T-helper 2 cell treated with Interferon-gamma antibody and Interleukin-4, amounts not matched to agents 5 μg/mL and 100 μg/mL, for 36 hours (primary cell): ENCODE measurements at regions not wholly inside any gene's neighbourhood (a gene's known extent, or its start where the extent isn't known, plus 50 kb on each side); places are given as distances from the start of the nearest gene placed in this dataset.

Experiments used
- DNase-seq: peaks from one replicate; pipeline ENCODE4 v3.0.0; 2021; ENCODE audit warnings: low spot score
- H3K27ac Mint-ChIP-seq: one replicate; pipeline ENCODE4 v1.8.0; 2021; ENCODE audit warnings: mild to moderate bottlenecking, mixed read lengths
- H3K27me3 Mint-ChIP-seq: one replicate; pipeline ENCODE4 v1.8.0; 2021; ENCODE audit warnings: low read depth, mixed read lengths
- H3K36me3 Mint-ChIP-seq: one replicate; pipeline ENCODE4 v1.8.0; 2021; ENCODE audit warnings: low read depth, mixed read lengths
- H3K4me1 Mint-ChIP-seq: one replicate; pipeline ENCODE4 v1.8.0; 2021; ENCODE audit warnings: low read depth, mixed read lengths
- H3K4me3 Mint-ChIP-seq: one replicate; pipeline ENCODE4 v1.8.0; 2022; ENCODE audit warnings: mild to moderate bottlenecking, moderate library complexity, mixed read lengths
- H3K9me3 Mint-ChIP-seq: one replicate; pipeline ENCODE4 v1.8.0; 2021; ENCODE audit warnings: mixed read lengths

GRCh38 chr2:2890901-2891300, 486.7 kb downstream of the EIPR1 start:
- Mint-ChIP-seq H3K27ac (no peak overlapping the region), H3K27me3 (peaks cover 3% of the 10 kb centered on the region), H3K36me3 (no peaks in the 10 kb centered on the region), H3K9me3 (no peaks in the 10 kb centered on the region), H3K4me1 (no peaks in the 10 kb centered on the region), H3K4me3 (no peak overlapping the region)
- no peak for DNase-seq

- H3K36me3 Mint-ChIP-seq: no peaks in the 10 kb centered on the region
- no peaks in the 10 kb centered on the region for H3K4me1 Mint-ChIP-seq
- H3K27ac Mint-ChIP-seq: no peak overlapping the region
- no peaks in the 10 kb centered on the region for H3K9me3 Mint-ChIP-seq
- peaks cover 3% of the 10 kb centered on the region for H3K27me3 Mint-ChIP-seq
- DNase-seq: no peak
- H3K4me3 Mint-ChIP-seq: no peak overlapping the region
These were observed 487.4 kb downstream of the EIPR1 start for GRCh38 chr2:2890246-2890645.

- Mint-ChIP-seq H3K36me3 (no peaks in the 10 kb centered on the region), H3K27ac (no peak overlapping the region), H3K4me1 (no peaks in the 10 kb centered on the region), H3K27me3 (peaks cover 3% of the 10 kb centered on the region), H3K9me3 (no peaks in the 10 kb centered on the region), H3K4me3 (no peak overlapping the region)
- no peak for DNase-seq
These were observed 488.0 kb downstream of the EIPR1 start for GRCh38 chr2:2889646-2890045.

- Mint-ChIP-seq H3K36me3 (no peaks in the 10 kb centered on the region), H3K9me3 (no peaks in the 10 kb centered on the region), H3K4me1 (no peaks in the 10 kb centered on the region), H3K27me3 (peaks cover 3% of the 10 kb centered on the region), H3K4me3 (no peak overlapping the region), H3K27ac (no peak overlapping the region)
- DNase-seq: no peak
These were observed 488.5 kb downstream of the EIPR1 start for GRCh38 chr2:2889141-2889540.

- H3K9me3 Mint-ChIP-seq: peaks cover 6% of the 10 kb centered on the region
These were observed 489.7 kb downstream of the EIPR1 start for GRCh38 chr2:2887772-2888387.

GRCh38 chr2:2886922-2887321, 490.7 kb downstream of the EIPR1 start:
- DNase-seq: no peak
- H3K36me3 Mint-ChIP-seq: no peaks in the 10 kb centered on the region

More at GRCh38 chr2:2887772-2888387, 489.7 kb downstream of the EIPR1 start:
- Mint-ChIP-seq H3K4me1 (no peaks in the 10 kb centered on the region), H3K36me3 (no peaks in the 10 kb centered on the region), H3K27me3 (peaks cover 3% of the 10 kb centered on the region), H3K27ac (no peak overlapping the region), H3K4me3 (no peak overlapping the region)
- DNase-seq: no peak

GRCh38 chr2:2881499-2881898, 496.1 kb downstream of the EIPR1 start:
- Mint-ChIP-seq H3K27ac (no peak overlapping the region), H3K4me1 (no peaks in the 10 kb centered on the region), H3K27me3 (no peaks in the 10 kb centered on the region), H3K36me3 (no peaks in the 10 kb centered on the region), H3K9me3 (peaks cover 13% of the 10 kb centered on the region), H3K4me3 (no peak overlapping the region)
- DNase-seq: no peak

More at GRCh38 chr2:2886922-2887321, 490.7 kb downstream of the EIPR1 start:
- H3K27ac Mint-ChIP-seq: no peak overlapping the region
- H3K27me3 Mint-ChIP-seq: peaks cover 3% of the 10 kb centered on the region
- no peaks in the 10 kb centered on the region for H3K4me1 Mint-ChIP-seq
- H3K4me3 Mint-ChIP-seq: no peak overlapping the region
- H3K9me3 Mint-ChIP-seq: peaks cover 13% of the 10 kb centered on the region

- H3K27me3 Mint-ChIP-seq: no peaks in the 10 kb centered on the region
- no peak overlapping the region for H3K27ac Mint-ChIP-seq
- no peaks in the 10 kb centered on the region for H3K4me1 Mint-ChIP-seq
- no peak for DNase-seq
- no peaks in the 10 kb centered on the region for H3K36me3 Mint-ChIP-seq
- H3K4me3 Mint-ChIP-seq: no peak overlapping the region
- peaks cover 13% of the 10 kb centered on the region for H3K9me3 Mint-ChIP-seq
These were observed 496.7 kb downstream of the EIPR1 start for GRCh38 chr2:2880938-2881337.

GRCh38 chr2:2879781-2880180, 497.8 kb downstream of the EIPR1 start:
- no peaks in the 10 kb centered on the region for H3K36me3 Mint-ChIP-seq
- no peaks in the 10 kb centered on the region for H3K27me3 Mint-ChIP-seq
- no peak overlapping the region for H3K4me3 Mint-ChIP-seq
- no peak for DNase-seq
- H3K9me3 Mint-ChIP-seq: peaks cover 13% of the 10 kb centered on the region
- no peaks in the 10 kb centered on the region for H3K4me1 Mint-ChIP-seq
- no peak overlapping the region for H3K27ac Mint-ChIP-seq

GRCh38 chr2:2879071-2879470, 498.5 kb downstream of the EIPR1 start:
- H3K4me3 Mint-ChIP-seq: no peak overlapping the region
- no peak overlapping the region for H3K27ac Mint-ChIP-seq
- no peaks in the 10 kb centered on the region for H3K27me3 Mint-ChIP-seq
- no peak for DNase-seq
- peaks cover 13% of the 10 kb centered on the region for H3K9me3 Mint-ChIP-seq
- H3K36me3 Mint-ChIP-seq: no peaks in the 10 kb centered on the region
- H3K4me1 Mint-ChIP-seq: no peaks in the 10 kb centered on the region

- H3K27ac Mint-ChIP-seq: no peak overlapping the region
- no peaks in the 10 kb centered on the region for H3K4me1 Mint-ChIP-seq
- H3K9me3 Mint-ChIP-seq: peaks cover 2% of the 10 kb centered on the region
- H3K27me3 Mint-ChIP-seq: no peaks in the 10 kb centered on the region
- DNase-seq: no peak
- no peaks in the 10 kb centered on the region for H3K36me3 Mint-ChIP-seq
- H3K4me3 Mint-ChIP-seq: no peak overlapping the region
These were observed 500.2 kb downstream of the EIPR1 start for GRCh38 chr2:2877427-2877826.

GRCh38 chr2:2876331-2877221, 501.0 kb downstream of the EIPR1 start:
- Mint-ChIP-seq H3K4me1 (no peaks in the 10 kb centered on the region), H3K36me3 (no peaks in the 10 kb centered on the region), H3K4me3 (no peak overlapping the region), H3K27ac (no peak overlapping the region), H3K9me3 (no peaks in the 10 kb centered on the region), H3K27me3 (no peaks in the 10 kb centered on the region)
- no peak for DNase-seq

GRCh38 chr2:2875831-2876230, 501.8 kb downstream of the EIPR1 start:
- Mint-ChIP-seq H3K4me3 (no peak overlapping the region), H3K27ac (no peak overlapping the region), H3K4me1 (no peaks in the 10 kb centered on the region), H3K27me3 (no peaks in the 10 kb centered on the region), H3K9me3 (no peaks in the 10 kb centered on the region), H3K36me3 (no peaks in the 10 kb centered on the region)
- DNase-seq: no peak

- no peaks in the 10 kb centered on the region for H3K9me3 Mint-ChIP-seq
- no peak overlapping the region for H3K4me3 Mint-ChIP-seq
- no peak for DNase-seq
- H3K36me3 Mint-ChIP-seq: no peaks in the 10 kb centered on the region
- no peak overlapping the region for H3K27ac Mint-ChIP-seq
- H3K4me1 Mint-ChIP-seq: no peaks in the 10 kb centered on the region
- no peaks in the 10 kb centered on the region for H3K27me3 Mint-ChIP-seq
These were observed 502.3 kb downstream of the EIPR1 start for GRCh38 chr2:2875296-2875695.
